Glomerular visceral epithelial cell (primary cell): ENCODE measurements at regions not wholly inside any gene's neighbourhood (a gene's known extent, or its start where the extent isn't known, plus 50 kb on each side); places are given as distances from the start of the nearest gene placed in this dataset.
"Not testable (repeated sequence)": the region's sequence is repeated elsewhere in the genome, so short reads cannot be mapped to it uniquely, and the experiment has no call there.

Experiments used
- DNase-seq: peaks from one replicate; pipeline ENCODE4 v3.0.0-alpha.2; 2016; ENCODE audit errors: extremely low spot score

DNA sequence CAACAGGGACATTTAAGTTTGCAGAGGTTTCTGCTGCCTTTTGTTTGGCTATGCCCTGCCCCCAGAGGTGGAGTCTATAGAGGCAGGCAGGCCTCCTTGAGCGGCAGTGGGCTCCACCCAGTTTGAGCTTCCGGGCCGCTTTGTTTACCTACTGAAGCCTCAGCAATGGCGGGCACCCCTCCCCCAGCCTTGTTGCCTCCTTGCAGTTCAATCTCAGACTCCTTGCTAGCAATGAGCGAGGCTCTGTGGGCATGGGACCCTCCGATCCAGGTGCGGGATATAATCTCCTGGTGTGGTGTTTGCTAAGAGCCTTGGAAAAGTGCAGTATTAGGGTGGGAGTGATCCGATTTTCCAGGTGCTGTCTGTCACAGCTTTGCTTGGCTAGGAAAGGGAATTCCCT, 831.7 kb downstream of the RAPGEF2 start:
- not testable (repeated sequence) for DNase-seq

DNA sequence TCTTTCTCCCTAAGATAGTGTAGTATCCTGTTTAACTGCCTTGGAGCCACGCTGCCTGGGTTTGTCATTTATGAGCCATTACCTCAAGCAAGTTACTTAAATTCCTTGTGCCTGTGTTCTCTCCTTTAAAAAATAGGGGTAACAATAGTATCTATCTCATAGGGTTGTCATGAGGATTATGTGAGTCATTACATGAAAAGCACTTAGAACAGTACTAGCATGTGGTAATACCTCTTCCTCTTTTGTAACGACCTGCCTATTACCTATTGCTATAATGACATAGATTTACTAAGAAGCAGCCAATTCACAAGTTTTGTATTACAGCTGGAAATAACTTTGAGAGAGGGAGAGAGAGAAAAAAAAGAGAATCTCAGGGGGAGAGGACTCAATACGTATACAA, 834.7 kb downstream of the RAPGEF2 start:
- no peak for DNase-seq

DNA sequence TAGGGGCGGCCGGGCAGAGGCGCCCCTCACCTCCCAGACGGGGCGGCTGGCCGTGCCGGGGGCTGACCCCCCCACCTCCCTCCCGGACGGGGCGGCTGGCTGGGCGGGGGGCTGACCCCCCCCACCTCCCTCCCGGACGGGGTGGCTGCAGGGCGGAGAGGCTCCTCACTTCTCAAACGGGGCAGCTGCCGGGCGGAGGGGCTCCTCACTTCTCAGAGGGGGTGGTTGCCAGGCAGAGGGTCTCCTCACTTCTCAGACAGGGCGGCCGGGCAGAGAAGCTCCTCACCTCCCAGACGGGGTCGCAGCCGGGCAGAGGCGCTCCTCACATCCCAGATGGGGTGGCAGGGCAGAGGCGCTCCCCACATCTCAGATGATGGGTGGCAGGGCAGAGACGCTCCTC, 836.8 kb downstream of the RAPGEF2 start:
- DNase-seq = not testable (repeated sequence)

DNA sequence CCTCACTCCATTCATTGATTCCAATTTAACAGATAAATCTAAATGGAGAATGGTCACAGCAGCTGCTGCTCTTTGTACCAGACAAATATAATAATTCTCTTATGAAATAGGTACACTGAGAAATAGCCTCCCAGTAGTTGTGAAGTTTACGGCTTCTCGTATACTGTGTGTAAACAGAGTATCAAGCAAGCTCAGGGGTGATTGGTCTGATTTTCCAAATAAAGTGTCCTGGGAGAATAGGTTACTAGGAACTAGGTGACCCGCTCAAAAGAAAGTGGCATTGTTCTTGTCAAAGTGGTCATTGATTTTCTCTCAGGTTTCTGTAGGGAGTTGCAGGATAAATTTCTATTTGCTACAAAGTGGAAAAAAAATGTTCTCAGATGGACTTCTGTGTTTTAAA, 838.2 kb downstream of the RAPGEF2 start:
- no peak for DNase-seq

DNA sequence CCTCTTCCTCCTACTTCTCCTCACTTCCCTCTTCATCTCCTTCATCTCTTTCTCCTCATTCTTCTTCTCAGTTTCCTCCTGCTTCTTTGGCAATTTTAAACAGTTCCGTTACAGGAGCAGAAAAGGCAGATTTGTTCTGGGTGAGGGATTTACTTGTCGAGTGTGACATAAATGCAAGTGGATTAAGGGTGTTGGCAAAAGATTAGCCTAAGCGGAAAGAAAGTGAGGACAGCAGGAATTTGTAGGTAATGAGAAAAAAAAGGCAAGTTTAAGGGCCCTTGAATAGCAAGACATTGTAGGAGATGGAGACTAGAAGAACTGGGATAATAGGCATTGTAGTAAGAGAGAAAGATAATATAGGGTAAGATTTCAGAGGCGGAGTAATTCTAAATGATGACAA, 841.6 kb downstream of the RAPGEF2 start:
- no peak for DNase-seq

DNA sequence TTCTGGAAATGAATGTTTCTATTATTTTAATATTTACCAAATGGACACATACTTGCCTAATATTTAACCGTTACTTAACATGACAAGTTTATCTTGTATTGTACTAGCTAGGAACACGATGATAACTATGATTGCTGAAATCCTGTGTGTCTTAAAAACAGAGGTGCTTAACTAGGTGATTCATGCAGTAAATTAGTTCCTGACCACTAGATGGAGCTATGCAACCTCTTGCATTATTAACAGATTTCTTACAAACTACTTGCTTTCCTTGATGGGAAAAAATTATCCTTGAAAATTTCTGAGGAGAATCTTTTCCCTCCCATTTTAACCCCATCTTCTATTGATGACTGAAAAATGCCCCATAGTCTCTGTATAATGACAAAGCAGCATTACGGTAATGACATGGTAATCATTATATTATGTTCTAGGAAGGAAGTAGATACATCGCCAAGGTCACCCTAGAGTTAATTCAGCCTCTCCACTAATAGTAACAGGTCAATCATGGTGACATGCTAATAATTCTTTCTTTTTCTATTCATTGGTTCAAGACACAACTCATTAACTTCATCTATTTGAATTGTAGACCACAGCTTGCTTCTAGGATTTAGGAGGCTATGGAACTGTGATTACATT, 844.2 kb downstream of the RAPGEF2 start:
- peak; percentile 78 for DNase-seq

DNA sequence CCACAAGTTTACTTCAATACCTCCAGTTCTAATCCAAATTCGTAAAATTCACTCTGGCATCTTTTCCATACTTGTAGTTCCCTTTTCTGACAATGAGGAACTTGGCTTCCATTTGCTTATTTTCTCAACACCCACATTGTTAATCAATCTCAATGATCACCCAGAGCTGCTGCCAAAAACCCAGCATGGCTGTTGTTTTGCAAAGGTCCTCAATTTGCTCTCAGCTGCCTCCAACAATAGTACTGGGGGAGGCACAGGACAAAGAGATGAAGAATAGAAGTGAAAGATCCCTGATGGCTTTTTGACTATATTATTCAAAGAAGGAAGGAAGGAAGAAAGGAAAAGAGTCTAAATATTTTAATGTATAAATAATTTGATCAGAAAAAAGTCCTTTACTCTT, 847.8 kb downstream of the RAPGEF2 start:
- no peak for DNase-seq

DNA sequence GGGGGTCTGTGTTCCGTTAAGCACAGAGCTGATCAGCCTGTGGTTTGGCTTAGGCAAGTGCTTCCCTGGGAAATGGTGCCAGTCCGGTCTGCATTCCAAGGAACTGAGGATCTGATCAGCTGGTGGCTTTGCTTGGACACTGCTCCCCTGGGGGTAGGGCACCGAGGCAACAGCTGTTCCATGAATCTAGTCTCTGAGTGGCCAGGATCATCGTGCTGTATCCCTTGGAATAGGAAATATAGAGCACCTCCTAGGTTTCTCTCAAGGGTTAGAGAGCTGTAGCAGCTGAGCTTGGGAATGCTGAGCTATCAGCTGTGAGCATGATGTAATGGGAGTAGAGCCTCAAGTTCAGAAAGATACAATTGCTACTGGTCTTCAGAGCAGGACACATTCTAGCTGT, 863.9 kb downstream of the RAPGEF2 start:
- peak; percentile 1 for DNase-seq

DNA sequence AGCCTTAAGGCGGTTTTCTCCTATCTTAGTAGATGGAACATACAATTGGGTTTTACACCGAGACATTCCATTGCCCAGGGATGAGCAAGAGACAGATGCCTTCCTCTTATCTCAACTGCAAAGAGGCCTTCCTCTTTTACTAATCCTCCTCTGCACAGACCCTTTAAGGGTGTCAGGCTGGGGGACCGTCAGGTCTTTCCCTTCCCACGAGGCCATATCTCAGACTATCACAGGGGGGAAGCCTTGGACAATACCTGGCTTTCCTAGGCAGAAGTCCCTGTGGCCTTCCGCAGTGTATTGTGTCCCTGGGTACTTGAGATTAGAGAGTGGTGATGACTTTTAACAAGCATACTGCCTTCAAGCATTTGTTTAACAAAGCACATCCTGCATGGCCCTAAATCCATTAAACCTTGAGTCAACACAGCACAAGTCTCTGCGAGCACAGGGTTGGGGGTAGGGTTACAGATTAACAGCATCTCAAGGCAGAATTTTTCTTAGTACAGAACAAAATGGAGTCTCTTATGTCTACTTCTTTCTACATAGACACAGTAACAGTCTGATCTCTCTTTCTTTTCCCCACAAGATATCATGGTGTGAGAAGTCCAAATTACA, 874.1 kb downstream of the RAPGEF2 start:
- DNase-seq = not testable (repeated sequence)

DNA sequence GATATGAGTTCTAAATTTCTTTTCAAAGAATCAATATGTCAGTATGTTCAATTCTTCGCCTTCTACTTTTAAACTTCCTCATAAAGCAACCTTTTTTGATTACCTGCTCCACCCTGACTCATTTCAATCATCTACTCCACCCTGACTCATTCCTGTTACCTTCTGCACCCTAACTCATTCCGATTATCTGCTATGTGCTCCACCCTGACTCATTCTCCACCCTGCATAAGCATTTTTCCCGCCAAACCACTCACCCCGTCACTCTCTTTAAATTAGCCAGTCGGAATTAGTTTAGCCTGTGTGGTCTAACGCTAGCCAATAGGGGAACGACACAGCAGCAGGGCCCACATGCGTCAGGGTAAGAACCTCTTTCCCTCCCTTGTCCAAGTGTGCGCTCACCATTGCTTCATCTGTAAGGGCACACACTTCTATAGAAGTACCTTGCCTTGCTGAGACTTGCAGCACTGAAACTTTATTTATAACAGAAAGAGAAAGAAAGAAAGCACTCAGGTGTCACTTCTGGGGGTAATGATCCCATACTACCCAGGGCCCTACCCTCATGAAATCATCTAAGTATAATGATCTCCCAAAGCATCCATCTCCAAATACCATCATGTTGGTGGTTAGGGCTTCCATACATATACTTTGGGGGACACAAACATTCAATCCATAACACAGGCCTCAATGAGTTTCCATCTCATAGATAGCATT, 875.2 kb downstream of the RAPGEF2 start:
- no peak for DNase-seq

DNA sequence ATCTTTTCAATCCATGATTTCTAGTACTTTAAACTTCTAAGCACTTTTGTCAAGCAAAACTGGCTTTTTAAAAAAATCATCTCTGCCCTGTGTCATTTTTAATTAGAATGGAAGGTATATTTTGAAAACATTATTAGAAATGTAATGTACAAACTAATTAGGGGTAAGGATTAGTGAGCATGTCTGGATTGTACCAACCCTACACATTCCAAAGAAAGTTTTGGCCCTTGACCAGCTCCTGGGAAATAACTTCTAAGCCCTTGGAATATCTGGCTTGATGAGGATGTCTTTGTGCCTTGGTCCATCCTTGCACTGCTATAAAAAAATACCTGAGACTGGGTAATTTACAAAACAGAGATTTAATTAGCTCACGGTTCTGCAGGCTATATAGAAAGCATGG, 876.5 kb downstream of the RAPGEF2 start:
- no peak for DNase-seq

DNA sequence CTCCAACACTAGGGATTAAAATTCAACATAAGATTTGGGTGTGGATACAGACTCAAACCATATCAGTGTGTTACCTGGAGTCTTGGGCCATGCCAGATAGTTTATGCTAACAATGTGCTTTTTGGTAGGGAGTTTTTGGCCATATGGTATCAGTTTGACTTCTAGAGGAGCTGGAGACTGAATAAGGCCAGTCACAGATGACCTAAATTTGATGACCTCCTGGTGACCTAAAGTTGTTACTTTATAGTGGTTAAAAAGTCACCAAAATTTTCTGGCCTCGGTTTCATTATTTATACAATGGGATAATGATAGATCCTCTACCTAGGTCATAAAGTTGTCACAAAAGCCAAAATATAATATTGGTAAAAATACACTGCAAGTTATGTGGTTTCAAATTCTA, 877.1 kb downstream of the RAPGEF2 start:
- no peak for DNase-seq

DNA sequence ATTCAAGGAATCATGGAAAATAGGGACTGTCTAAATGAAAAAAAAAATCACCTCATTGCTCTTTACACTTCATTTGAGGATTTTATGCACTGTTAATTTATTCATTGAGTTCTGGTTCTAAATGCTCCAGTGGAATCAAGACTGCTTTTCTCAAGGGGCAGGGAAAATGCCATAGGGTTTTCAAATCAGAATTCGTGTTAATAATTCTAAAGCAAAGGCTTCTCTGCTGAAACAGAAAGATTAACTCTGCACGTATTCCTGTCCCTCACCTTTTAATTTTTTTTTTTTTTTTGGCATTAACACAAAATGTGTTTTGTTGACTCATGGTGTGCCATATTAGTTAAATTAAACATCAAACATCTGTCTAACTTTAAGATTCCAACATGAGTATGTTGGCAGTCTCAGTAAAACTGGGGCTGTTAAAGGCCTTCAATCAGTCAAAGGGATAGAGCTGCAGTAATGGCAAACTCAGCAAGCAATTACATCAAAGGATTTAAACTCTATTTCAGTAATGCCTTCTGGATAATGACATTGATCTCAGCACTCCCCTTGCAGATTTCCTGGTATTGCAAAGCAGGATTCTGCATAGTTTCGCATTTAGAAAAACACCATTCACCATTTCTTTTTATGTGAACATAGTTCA, 878.1 kb downstream of the RAPGEF2 start:
- no peak for DNase-seq

DNA sequence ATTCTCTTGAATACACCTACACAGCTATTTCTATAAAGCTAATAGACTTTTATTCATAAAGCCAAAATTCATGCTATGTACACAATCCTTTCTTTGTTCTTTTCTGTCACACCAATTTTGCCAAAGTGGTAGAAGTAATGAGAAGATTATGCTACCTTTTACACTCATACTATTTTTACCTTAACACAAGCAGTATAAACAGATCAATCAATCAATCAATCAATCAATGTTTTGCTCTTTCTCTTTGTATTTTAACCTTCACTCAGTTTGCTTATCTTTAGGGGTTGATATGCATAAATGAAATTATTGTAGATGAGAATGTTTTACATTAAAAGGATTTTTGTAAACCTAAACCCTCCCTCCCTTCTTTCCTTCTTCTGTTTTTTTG, 878.6 kb downstream of the RAPGEF2 start:
- DNase-seq = no peak

DNA sequence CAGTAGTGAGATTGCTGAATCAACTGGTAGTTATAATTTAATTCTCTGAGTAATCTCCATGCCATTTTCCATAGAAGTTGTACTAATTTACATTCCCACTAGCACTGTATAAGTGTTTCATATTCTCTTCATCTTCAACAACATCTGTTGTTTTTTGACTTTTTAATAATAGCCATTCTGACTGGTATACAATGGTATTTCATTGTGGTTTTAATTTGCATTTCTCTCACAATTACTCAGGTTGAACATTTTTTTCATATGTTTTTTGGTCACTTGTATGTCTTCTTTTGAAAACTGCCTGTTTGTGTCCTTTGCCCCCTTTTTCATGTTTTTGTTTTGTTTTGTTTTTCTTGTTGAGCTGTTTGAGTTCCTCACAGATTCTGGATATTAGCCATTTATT, 880.2 kb downstream of the RAPGEF2 start:
- DNase-seq = no peak

DNA sequence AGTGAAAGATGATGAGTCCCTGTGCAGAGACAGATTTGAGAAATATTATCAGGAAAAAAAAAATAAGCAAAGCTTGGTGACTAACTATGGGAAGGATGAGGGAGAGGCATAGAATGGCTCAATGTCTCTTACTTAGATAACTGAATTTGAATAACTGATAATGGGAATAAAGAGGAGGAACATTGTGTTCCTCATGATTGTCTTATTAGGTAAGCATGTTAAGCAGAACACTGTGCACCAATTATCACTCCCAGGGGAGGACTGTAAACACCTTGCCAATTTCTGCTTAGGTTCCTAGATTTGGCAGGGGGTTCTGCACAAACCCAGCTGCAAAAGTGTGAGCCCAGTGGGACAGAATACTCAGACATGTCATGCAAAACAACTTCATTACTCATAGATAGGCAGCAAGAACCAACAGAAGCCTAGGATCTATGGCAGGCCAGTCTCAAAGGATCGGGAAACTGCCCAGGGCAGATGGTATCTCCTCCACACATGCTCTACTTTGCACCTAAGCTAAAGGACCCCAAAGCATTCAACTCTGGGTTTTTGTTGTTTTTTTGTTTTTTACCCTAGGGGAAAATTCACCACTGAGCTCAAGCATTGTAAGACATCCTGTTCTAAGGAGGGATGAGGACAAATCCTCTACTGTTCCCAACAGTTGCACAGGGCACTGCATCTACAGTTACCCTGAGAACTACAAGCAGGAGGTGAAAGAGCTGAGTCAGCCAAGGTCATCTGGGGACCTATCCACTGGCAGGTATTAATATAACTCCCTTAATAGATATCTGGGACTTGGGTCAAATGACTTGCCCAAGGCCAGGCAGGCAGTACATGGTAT, 907.0 kb downstream of the RAPGEF2 start:
- DNase-seq = no peak

DNA sequence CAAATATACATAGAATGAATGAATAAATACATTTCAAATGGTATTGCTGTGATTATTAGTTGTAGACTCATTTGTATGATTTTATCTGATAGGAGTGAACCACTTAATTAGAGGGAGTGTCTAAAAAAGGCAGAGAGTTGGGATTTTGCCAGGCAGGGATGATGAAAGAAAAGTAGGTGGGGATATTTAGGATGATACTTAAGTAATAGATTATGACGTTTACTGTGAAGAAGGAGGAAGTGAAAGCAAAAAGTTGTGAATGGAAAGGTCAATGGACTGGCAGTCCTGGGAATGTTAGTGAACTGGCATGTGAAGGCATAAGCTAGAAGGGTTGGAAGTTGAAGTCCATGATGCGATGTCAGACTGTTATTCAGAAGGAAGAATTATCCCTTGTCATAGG, 917.1 kb downstream of the RAPGEF2 start:
- DNase-seq = no peak

DNA sequence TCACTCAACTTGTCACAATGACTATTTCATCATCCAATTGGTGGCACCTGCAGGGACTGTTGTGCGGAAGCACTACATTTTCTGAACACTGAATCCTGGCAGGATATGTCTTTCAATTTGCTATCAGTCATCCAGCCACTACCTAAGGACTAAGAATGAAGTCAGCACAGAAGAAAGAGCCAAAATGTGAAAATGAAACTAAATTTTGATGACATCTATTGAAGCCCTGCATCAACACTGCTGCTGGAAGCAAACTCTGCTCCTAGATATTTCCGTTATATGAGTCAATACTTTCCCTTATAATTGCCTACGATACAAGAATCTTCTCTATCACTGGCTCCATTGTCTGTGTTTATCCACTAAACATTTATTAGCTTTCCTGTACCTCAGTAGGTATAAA, 917.9 kb downstream of the RAPGEF2 start:
- DNase-seq = no peak

DNA sequence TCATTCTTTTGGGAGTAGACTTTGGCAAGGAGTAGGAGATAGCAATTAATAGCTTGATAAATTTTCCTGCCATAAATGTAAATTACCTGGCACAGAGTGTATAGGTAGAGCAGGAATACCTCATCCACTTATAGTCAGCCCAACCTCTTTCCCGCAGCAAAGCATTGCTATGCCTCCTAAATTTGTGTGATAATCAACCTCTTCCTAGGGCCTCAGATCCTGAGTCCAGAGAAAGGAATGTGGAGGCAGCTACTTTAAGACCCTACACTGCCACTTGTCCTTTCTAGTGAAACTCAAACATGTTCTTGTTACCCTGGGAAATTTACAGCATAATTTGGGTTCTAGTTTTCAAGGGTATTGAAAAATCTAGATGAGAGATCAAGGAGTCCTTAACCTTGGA, 919.0 kb downstream of the RAPGEF2 start:
- DNase-seq = no peak

DNA sequence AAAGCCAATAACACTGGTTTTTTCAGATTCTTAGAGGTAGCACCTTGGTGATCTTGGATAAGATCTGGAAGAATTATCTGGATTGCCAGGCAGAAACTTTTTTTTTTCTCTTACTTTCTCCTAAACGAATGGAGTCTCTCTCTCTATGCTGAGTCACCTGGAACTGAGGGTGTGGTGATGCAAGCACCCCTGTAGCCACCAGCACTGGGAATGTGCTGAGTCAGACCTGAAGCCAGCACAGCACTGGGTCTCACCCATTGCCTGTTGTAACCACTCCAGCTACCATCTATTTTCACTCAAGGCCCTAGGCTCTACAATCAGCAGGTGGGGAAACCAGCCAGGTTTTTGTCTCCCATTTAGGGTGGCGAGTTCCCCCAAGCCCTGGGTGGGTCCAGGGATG, 923.8 kb downstream of the RAPGEF2 start:
- peak; percentile 71 for DNase-seq

DNA sequence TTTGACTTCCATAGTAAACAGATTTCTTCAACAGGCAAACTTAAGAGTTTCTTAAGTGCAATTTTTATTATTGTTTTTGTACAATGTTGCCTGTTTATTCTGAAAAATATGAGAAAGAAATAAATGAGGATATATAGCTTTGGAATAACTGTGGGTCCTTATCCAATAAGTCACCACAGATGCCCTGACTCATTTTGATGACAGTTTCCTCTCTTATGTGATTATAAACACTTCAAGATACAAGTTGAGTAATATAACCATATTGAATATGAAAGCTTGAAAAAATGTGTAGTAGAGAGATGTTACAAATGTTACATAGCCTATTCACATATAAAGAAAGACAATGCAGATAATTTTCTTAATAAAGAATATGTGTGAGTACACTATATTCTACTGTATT, 931.6 kb downstream of the RAPGEF2 start:
- no peak for DNase-seq

DNA sequence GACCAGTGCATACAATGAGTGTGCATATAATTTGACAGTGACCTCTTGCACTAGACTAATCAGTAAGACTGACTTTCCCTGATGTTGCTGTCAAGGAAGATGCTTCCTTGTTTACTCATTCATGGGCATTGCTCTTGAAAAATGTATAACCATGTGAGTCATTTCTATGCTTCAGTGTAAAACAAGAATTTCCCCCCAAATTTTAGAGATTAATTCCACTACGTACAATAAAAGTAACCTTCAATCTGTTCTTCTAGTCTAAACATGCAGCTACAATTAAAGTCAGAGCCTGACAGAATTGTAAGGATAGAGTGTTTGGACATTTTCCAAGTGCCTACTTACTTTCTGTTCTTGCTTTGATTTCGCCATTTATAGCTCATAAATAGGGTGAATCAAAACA, 935.7 kb downstream of the RAPGEF2 start:
- peak; percentile 3 for DNase-seq
